Thoracic aorta (tissue), 2 donors: ENCODE measurements at regions not wholly inside any gene's neighbourhood (a gene's known extent, or its start where the extent isn't known, plus 50 kb on each side); places are given as distances from the start of the nearest gene placed in this dataset.

Source experiments
- ATAC-seq: fragments of 150-250 bp; one replicate; pipeline ENCODE4 v1.8.0; 2017; ENCODE audit warnings: low read depth; ENCODE audit not compliant: insufficient number of reproducible peaks, low FRiP score
- DNase-seq: peaks from one replicate; pipeline ENCODE4 v3.0.0-alpha.2; 2020; ENCODE audit warnings: low spot score
- H3K27ac ChIP-seq, 2 donors: fragments of 200-600 bp; sonication (generic); 1 replicate in 1 of 2; 2 replicates in 1 of 2; pipeline ENCODE4 v1.5.1; 2016; ENCODE audit warnings: mild to moderate bottlenecking in 2 of 2, moderate library complexity in 2 of 2
- H3K27me3 ChIP-seq: fragments of 200-600 bp; sonication (generic); replicated peaks from 2 replicates; pipeline ENCODE4 v1.6.0; 2016; ENCODE audit warnings: mild to moderate bottlenecking; ENCODE audit not compliant: insufficient read depth
- H3K36me3 ChIP-seq: fragments of 200-600 bp; sonication (generic); one replicate; pipeline ENCODE4 v1.5.1; 2016
- H3K4me1 ChIP-seq, 2 donors: fragments of 200-600 bp; sonication (generic); 1 replicate in 1 of 2; 2 replicates in 1 of 2; pipeline versions ENCODE4 v1.5.1 to v1.6.0; 2016; ENCODE audit warnings: low read depth in 2 of 2, mild to moderate bottlenecking in 1 of 2; ENCODE audit not compliant: control insufficient read depth in 1 of 2
- H3K4me3 ChIP-seq: fragments of 200-600 bp; sonication (generic); 2 replicates; pipeline ENCODE4 v1.5.1; 2016; ENCODE audit warnings: mild to moderate bottlenecking
- H3K9me3 ChIP-seq: fragments of 200-600 bp; sonication (generic); 2 replicates; pipeline ENCODE4 v1.5.1; 2016
- CTCF ChIP-seq: fragments of 200-600 bp; sonication (generic); IDR thresholded peaks from one replicate; pipeline ENCODE4 v1.5.1; 2019; ENCODE audit warnings: antibody characterized with exemption

GRCh38 chr13:110773480-110773879, 60.0 kb downstream of the ING1 start:
- H3K9me3 ChIP-seq, result no peaks in the 10 kb centered on the region
- H3K27me3 ChIP-seq, result no peaks in the 10 kb centered on the region
- no peak for TF ChIP-seq CTCF
- H3K27ac ChIP-seq, result no peak overlapping the region
- no peaks in the 10 kb centered on the region for H3K4me1 ChIP-seq
- H3K36me3 ChIP-seq, result no peaks in the 10 kb centered on the region
- DNase-seq (no peak), ATAC-seq (no peak)
- H3K4me3 ChIP-seq, result no peak overlapping the region

GRCh38 chr13:110774051-110774450, 60.6 kb downstream of the ING1 start:
- ATAC-seq (no peak), DNase-seq (no peak)
- no peaks in the 10 kb centered on the region for H3K27me3 ChIP-seq
- no peaks in the 10 kb centered on the region for H3K9me3 ChIP-seq
- no peak for TF ChIP-seq CTCF
- H3K4me1 ChIP-seq, result no peaks in the 10 kb centered on the region
- no peak overlapping the region for H3K4me3 ChIP-seq
- no peak overlapping the region for H3K27ac ChIP-seq
- H3K36me3 ChIP-seq, result no peaks in the 10 kb centered on the region

GRCh38 chr13:110774490-110774889, 61.0 kb downstream of the ING1 start:
- Histone ChIP-seq H3K27ac (no peak overlapping the region), H3K9me3 (no peaks in the 10 kb centered on the region), H3K4me1 (no peaks in the 10 kb centered on the region), H3K36me3 (no peaks in the 10 kb centered on the region), H3K27me3 (no peaks in the 10 kb centered on the region), H3K4me3 (no peak overlapping the region)
- DNase-seq (no peak), ATAC-seq (no peak)
- no peak for TF ChIP-seq CTCF

GRCh38 chr13:110775576-110775975, 62.1 kb downstream of the ING1 start:
- H3K27ac ChIP-seq, result no peak overlapping the region
- no peak overlapping the region for H3K4me3 ChIP-seq
- DNase-seq (no peak), ATAC-seq (no peak)
- no peaks in the 10 kb centered on the region for H3K36me3 ChIP-seq
- H3K9me3 ChIP-seq, result no peaks in the 10 kb centered on the region
- H3K4me1 ChIP-seq, result peaks cover 3% of the 10 kb centered on the region in 2 donors
- TF ChIP-seq CTCF, result no peak
- H3K27me3 ChIP-seq, result no peaks in the 10 kb centered on the region

GRCh38 chr13:110777251-110777820, 63.8 kb downstream of the ING1 start:
- Histone ChIP-seq H3K27ac (no peak overlapping the region), H3K4me1 (peaks cover 3% of the 10 kb centered on the region in 2 donors), H3K9me3 (no peaks in the 10 kb centered on the region), H3K27me3 (no peaks in the 10 kb centered on the region), H3K36me3 (no peaks in the 10 kb centered on the region), H3K4me3 (no peak overlapping the region)
- ATAC-seq, result no peak
- TF ChIP-seq CTCF, result no peak
- DNase-seq, result no peak
